Astrocyte (in vitro differentiated cells and primary cell): ENCODE measurements at regions not wholly inside any gene's neighbourhood (a gene's known extent, or its start where the extent isn't known, plus 50 kb on each side); places are given as distances from the start of the nearest gene placed in this dataset.

ENCODE experiments used
- CTCF ChIP-seq: IDR thresholded peaks from 2 replicates; pipeline ENCODE4 v1.5.1; 2011; ENCODE audit warnings: low read depth, mild to moderate bottlenecking, inconsistent platforms, low read length, moderate library complexity; ENCODE audit not compliant: insufficient read depth
- EZH2 ChIP-seq: IDR thresholded peaks from 2 replicates; pipeline ENCODE4 v1.6.1; 2012; ENCODE audit warnings: mild to moderate bottlenecking, low read length, inconsistent platforms; ENCODE audit not compliant: insufficient read depth

GRCh38 chr1:38256072-38256471 lies 209.5 kb upstream of the POU3F1 start:
- TF ChIP-seq CTCF (no peak), EZH2 (no peak)
